ENCODE measurements at regions not wholly inside any gene's neighbourhood (a gene's known extent, or its start where the extent isn't known, plus 50 kb on each side); places are given as distances from the start of the nearest gene placed in this dataset.

DNA sequence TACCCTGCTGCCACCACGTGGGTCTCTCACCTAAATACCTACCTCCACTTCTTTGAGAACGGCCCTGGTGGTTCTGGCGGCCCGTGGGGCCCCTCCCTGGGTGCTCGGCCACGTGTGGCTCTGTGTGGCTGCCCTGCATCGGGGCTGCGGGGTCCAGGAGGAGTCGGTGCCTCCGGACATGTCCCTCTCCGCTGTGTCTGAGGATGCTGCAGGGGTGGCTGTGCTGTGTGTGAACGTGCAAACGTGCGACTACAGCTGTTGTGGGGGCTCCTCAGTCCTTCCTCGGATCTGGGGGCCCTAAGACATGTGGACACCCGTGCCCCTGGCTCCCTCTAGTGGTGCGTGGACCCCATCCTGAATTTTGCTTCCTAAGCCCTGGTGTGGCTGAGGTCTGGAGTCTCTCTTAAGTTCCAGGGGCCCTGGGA lies 691.8 kb downstream of the QKI start:
- H3K36me3 ChIP-seq (replicated peaks; ENCODE audit: insufficient read depth, low read depth): no peaks in the 10 kb centered on the region
- TF ChIP-seq, protein P1, sequence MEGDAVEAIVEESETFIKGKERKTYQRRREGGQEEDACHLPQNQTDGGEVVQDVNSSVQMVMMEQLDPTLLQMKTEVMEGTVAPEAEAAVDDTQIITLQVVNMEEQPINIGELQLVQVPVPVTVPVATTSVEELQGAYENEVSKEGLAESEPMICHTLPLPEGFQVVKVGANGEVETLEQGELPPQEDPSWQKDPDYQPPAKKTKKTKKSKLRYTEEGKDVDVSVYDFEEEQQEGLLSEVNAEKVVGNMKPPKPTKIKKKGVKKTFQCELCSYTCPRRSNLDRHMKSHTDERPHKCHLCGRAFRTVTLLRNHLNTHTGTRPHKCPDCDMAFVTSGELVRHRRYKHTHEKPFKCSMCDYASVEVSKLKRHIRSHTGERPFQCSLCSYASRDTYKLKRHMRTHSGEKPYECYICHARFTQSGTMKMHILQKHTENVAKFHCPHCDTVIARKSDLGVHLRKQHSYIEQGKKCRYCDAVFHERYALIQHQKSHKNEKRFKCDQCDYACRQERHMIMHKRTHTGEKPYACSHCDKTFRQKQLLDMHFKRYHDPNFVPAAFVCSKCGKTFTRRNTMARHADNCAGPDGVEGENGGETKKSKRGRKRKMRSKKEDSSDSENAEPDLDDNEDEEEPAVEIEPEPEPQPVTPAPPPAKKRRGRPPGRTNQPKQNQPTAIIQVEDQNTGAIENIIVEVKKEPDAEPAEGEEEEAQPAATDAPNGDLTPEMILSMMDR (IDR thresholded peaks at IDR 0.05; ENCODE audit: poor library complexity): peak; percentile 29
- no peak for TF ChIP-seq EZH2phosphoT487 (IDR thresholded peaks at IDR 0.05; ENCODE audit: low read depth, severe bottlenecking, unreplicated experiment)
- DNase-seq (ENCODE audit: low spot score): peak; percentile 32
- H2AFZ ChIP-seq: no peak overlapping the region
- H3K27me3 ChIP-seq: no peaks in the 10 kb centered on the region
- H3K79me2 ChIP-seq: no peaks in the 10 kb centered on the region
- no peak overlapping the region for H3K4me3 ChIP-seq
- H3K27ac ChIP-seq: no peak overlapping the region
- no peaks in the 10 kb centered on the region for H4K20me1 ChIP-seq (ENCODE audit: insufficient read depth, poor library complexity, severe bottlenecking)
- H3K9me2 ChIP-seq (replicated peaks; ENCODE audit: insufficient read depth): no peaks in the 10 kb centered on the region
- WGBS (ENCODE audit: low lambda C conversion rate, missing lambda C conversion rate): 84% methylated on average over 17 of the region's 17 CpGs
- no peak overlapping the region for H3K4me2 ChIP-seq
- no peaks in the 10 kb centered on the region for H3K4me1 ChIP-seq (ENCODE audit: insufficient read depth)
- H3K9me3 ChIP-seq (ENCODE audit: low read depth): no peaks in the 10 kb centered on the region

DNA sequence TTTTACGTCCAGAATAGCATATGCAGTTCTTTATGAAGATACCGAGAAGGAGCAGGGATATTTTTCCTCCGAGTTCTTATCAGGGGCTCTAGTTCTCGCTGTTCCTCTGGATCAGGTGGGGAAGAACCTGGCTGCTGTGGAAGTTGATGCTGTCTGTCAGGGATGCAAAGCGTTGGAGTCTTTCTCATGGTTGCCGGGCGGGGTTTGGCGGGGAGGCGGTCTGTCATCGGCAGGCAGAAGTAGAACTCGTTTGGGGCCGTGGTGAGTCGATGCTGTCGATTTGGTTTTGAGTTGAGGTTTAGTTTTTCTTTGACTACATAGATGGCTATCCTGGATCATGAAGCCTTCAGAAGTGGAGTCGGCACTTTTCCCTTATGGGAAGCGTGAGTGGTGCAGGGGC lies 691.2 kb downstream of the QKI start:
- H2AFZ ChIP-seq: peak overlapping the region; percentile 6

DNA sequence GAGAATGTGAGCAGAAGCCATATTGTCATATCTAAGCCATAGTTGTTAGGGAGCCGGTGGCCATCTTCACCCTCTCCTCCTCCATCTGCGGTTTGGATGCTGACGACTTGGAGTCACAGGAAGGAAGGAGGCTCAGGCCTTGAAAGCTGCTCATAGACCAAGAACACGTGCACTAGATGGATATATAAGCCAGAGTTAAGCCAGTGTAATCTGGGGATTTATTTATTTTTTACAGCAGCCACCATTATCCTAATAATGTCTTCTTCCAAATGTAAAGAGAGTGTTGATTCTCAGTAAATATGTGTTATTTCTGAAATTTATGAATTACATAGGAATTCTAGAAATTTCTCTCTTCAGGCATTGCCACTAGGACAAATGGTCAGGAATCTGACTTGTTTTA lies 689.9 kb downstream of the QKI start:
- Histone ChIP-seq H3K4me1 (ENCODE audit: insufficient read depth) (no peaks in the 10 kb centered on the region), H3K9me2 (replicated peaks; ENCODE audit: insufficient read depth) (no peaks in the 10 kb centered on the region), H3K4me2 (no peak overlapping the region), H3K9me3 (ENCODE audit: low read depth) (no peaks in the 10 kb centered on the region), H3K79me2 (no peaks in the 10 kb centered on the region), H3K27ac (no peak overlapping the region), H3K27me3 (no peaks in the 10 kb centered on the region), H4K20me1 (ENCODE audit: insufficient read depth, poor library complexity, severe bottlenecking) (no peaks in the 10 kb centered on the region), H2AFZ (no peak overlapping the region), H3K4me3 (no peak overlapping the region), H3K36me3 (replicated peaks; ENCODE audit: insufficient read depth, low read depth) (no peaks in the 10 kb centered on the region)
- WGBS (ENCODE audit: low lambda C conversion rate, missing lambda C conversion rate): 91% methylated on average over 4 of the region's 4 CpGs
- TF ChIP-seq EZH2 (IDR thresholded peaks at IDR 0.05; ENCODE audit: borderline replicate concordance) (no peak), EZH2phosphoT487 (IDR thresholded peaks at IDR 0.05; ENCODE audit: low read depth, severe bottlenecking, unreplicated experiment) (no peak)
- TF ChIP-seq, protein P1 (IDR thresholded peaks at IDR 0.05; ENCODE audit: poor library complexity): no peak
- no peak for DNase-seq (ENCODE audit: low spot score)

More for the DNA sequence above, 691.2 kb downstream of the QKI start:
- Histone ChIP-seq H3K4me1 (ENCODE audit: insufficient read depth) (no peaks in the 10 kb centered on the region), H3K4me2 (peak overlapping the region; percentile 47), H3K9me2 (replicated peaks; ENCODE audit: insufficient read depth) (no peaks in the 10 kb centered on the region), H3K36me3 (replicated peaks; ENCODE audit: insufficient read depth, low read depth) (no peaks in the 10 kb centered on the region), H3K9me3 (ENCODE audit: low read depth) (no peaks in the 10 kb centered on the region), H3K27me3 (no peaks in the 10 kb centered on the region), H3K79me2 (no peaks in the 10 kb centered on the region), H3K4me3 (no peak overlapping the region), H4K20me1 (ENCODE audit: insufficient read depth, poor library complexity, severe bottlenecking) (no peaks in the 10 kb centered on the region), H3K27ac (no peak overlapping the region)
- TF ChIP-seq, protein P1 (IDR thresholded peaks at IDR 0.05; ENCODE audit: poor library complexity): no peak
- DNase-seq (ENCODE audit: low spot score): no peak
- WGBS (ENCODE audit: low lambda C conversion rate, missing lambda C conversion rate): 68% methylated on average over 15 of the region's 16 CpGs

DNA sequence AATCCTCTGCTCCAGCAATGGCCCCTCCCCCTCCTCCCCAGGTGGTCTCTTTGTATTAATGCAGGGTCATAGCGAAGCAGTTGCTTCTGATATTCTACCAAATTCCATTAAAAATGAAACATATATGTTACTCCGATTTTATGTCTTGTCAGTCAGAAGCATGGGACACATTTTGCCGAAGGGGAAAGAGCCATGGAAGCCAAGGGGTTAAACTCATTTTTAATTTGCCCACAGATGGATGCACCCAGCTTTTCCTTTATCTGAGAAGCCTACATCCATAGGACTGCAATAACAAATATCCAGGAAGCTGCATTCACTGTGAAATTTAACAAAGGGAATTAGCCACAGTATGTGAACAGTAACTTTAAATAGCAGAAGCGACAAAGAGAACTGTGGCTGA lies 688.2 kb downstream of the QKI start:
- Histone ChIP-seq H2AFZ (no peak overlapping the region), H3K9me2 (replicated peaks; ENCODE audit: insufficient read depth) (no peaks in the 10 kb centered on the region), H3K27me3 (no peaks in the 10 kb centered on the region), H3K4me1 (ENCODE audit: insufficient read depth) (peaks cover 4% of the 10 kb centered on the region), H3K27ac (no peak overlapping the region), H3K36me3 (replicated peaks; ENCODE audit: insufficient read depth, low read depth) (no peaks in the 10 kb centered on the region), H4K20me1 (ENCODE audit: insufficient read depth, poor library complexity, severe bottlenecking) (no peaks in the 10 kb centered on the region), H3K79me2 (no peaks in the 10 kb centered on the region), H3K9me3 (ENCODE audit: low read depth) (no peaks in the 10 kb centered on the region), H3K4me3 (no peak overlapping the region), H3K4me2 (no peak overlapping the region)
- 79% methylated on average over 4 of the region's 4 CpGs for WGBS (ENCODE audit: low lambda C conversion rate, missing lambda C conversion rate)
- TF ChIP-seq EZH2 (IDR thresholded peaks at IDR 0.05; ENCODE audit: borderline replicate concordance) (no peak), EZH2phosphoT487 (IDR thresholded peaks at IDR 0.05; ENCODE audit: low read depth, severe bottlenecking, unreplicated experiment) (no peak)
- TF ChIP-seq, protein P1 (IDR thresholded peaks at IDR 0.05; ENCODE audit: poor library complexity): no peak
- no peak for DNase-seq (ENCODE audit: low spot score)
